Endothelial cell of hepatic sinusoid (primary cell): ENCODE measurements at regions not wholly inside any gene's neighbourhood (a gene's known extent, or its start where the extent isn't known, plus 50 kb on each side); places are given as distances from the start of the nearest gene placed in this dataset.

Source experiments
- in situ Hi-C: cut with HindIII; loops from 2 replicates; pipeline ENCODE4 v1.10.0; 2017; ENCODE audit warnings: low sequenced_read_pairs

- in situ Hi-C loops, result loop anchor here (10.0 kb wide), 1 partner anchor 51 kb away; no protein-coding TSS in a partner anchor
These were observed 141.2 kb upstream of the LINGO1 start for GRCh38 chr15:77773903-77774302.

- in situ Hi-C loops, result loop anchor here (10.0 kb wide), 1 partner anchor 52 kb away; no protein-coding TSS in a partner anchor
These were observed 140.1 kb upstream of the LINGO1 start for GRCh38 chr15:77772641-77773402.

- in situ Hi-C loops, result loop anchor here (10.0 kb wide), 1 partner anchor 53 kb away; no protein-coding TSS in a partner anchor
These were observed 138.9 kb upstream of the LINGO1 start for GRCh38 chr15:77771616-77772015.

DNA sequence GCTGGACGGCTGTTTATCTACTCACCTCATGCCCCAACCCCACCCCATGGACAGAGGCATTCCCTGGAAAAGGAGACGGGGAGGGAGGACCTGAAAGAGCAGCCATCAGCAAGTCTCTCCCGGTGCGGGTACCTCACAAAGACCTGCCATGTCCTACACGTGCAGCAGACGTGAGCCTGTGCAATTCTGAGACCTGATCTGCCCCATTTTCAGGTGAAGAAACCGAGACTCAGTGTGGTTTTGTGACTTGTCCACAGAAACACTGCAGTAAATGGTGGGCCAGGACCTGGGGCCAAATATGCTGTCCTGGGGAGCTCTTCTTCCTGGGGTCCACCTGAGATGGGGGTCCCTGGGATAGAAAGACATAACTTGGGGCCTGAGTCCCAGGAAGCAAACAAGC lies 137.0 kb upstream of the LINGO1 start:
- in situ Hi-C loops, result loop anchor here (10.0 kb wide), 1 partner anchor 55 kb away; no protein-coding TSS in a partner anchor

DNA sequence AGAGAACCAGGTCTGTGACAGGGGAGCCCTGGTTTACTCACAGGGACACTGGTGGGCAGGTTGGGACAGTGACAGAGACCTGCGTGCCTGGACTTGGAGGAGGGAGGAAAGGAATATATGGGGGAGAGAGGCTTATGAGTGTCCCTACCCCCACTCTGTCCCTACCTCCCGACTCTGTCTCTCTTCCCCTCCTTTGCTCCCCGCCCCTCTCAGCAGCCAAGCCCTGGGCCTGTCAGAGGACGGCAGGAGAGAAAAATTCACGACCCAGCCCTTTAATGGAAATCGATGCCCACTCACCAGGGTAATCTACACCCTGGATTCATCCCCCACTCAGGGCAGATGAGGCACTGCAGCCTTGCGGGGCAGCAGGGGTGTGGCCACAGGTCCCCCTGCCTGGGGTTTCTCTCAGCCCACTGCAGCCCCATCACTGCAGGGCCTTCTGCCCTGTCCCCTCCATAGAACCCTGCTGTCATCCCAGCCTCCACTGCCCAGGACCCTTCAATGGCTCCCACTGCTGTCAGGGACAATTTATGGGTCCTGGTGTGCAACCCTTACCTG lies 135.9 kb upstream of the LINGO1 start:
- in situ Hi-C loops, result no loop called here

GRCh38 chr15:77768107-77768506 lies 135.4 kb upstream of the LINGO1 start:
- in situ Hi-C loops, result no loop called here

- in situ Hi-C loops, result no loop called here
These were observed 131.4 kb upstream of the LINGO1 start for GRCh38 chr15:77764095-77764494.

- in situ Hi-C loops, result no loop called here
These were observed 130.1 kb upstream of the LINGO1 start for GRCh38 chr15:77762747-77763355.

- in situ Hi-C loops, result no loop called here
These were observed 127.3 kb upstream of the LINGO1 start for GRCh38 chr15:77759896-77760592.

DNA sequence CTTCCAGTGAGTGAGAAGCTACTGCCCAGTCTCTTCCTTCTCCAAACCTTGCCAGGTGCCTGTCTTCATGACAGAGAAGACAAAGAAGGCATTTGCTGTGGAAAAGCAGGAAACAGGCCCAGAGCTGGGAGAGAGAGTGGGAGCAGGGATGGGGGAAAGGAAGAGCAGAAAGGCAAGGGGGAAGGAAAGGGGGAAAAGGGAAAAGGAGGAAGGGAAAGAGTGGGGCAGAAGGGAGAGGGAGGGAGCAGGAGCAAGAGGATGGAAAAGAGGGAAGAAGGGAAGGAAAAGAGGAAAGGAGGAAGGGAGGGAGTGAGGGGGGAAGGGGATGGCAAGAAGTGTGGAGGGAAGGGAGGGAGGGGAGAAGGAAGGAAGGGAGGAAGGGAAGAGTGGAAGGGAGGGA lies 121.2 kb upstream of the LINGO1 start:
- in situ Hi-C loops, result loop anchor here (5.0 kb wide), 1 partner anchor 97 kb away; no protein-coding TSS in a partner anchor

GRCh38 chr15:77753281-77753873 lies 120.7 kb upstream of the LINGO1 start:
- in situ Hi-C loops, result loop anchor here (5.0 kb wide), 1 partner anchor 96 kb away; no protein-coding TSS in a partner anchor

GRCh38 chr15:77749998-77750540 lies 117.4 kb upstream of the LINGO1 start:
- in situ Hi-C loops, result loop anchor here (5.0 kb wide), 1 partner anchor 93 kb away; no protein-coding TSS in a partner anchor

GRCh38 chr15:77749236-77749997 lies 116.7 kb upstream of the LINGO1 start:
- in situ Hi-C loops, result no loop called here

- in situ Hi-C loops, result no loop called here
These were observed 115.7 kb upstream of the LINGO1 start for GRCh38 chr15:77748078-77749064.

DNA sequence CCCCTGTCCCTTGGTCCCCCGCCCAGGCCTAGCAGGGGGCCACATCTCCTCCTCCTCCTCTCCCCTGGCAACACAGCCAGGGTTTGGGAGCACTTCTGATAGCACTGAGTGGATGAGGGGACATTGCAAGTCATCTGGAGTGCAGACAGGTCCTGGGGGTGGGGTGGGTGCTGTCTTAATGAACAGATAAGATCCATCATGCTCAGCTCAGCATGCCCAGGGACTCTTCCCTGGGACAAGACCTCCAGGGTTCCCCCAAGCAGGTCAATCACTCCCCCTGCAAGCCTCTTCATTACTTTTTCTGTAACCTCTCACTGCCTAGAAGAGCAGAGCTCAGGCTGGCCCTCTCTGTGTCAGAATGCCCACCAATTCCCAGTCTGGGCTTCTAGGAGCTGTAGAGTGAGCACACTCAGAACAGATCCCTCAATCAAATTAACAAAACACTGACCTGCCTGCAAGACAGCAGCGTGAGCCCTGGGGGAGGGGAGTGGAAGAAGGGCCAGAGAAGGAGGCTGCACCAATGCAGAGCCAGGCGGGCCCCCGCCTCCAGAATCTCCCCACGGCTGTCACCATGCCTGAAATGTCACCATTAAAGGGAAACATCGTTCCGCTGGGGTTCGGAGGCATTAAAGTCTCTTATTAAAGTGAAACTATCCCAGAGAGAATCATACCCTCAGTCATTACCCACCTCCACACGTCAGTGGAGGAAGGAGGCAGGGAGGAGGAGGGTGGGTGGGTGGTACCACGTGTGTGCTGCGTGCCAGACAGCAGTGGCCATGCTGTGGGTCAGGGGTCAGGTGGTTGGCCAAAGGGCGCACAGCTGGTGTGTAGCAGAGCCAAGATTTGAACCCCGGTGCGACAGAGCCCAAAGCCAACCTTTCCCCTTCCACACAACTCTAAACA lies 114.7 kb upstream of the LINGO1 start:
- in situ Hi-C loops, result no loop called here

DNA sequence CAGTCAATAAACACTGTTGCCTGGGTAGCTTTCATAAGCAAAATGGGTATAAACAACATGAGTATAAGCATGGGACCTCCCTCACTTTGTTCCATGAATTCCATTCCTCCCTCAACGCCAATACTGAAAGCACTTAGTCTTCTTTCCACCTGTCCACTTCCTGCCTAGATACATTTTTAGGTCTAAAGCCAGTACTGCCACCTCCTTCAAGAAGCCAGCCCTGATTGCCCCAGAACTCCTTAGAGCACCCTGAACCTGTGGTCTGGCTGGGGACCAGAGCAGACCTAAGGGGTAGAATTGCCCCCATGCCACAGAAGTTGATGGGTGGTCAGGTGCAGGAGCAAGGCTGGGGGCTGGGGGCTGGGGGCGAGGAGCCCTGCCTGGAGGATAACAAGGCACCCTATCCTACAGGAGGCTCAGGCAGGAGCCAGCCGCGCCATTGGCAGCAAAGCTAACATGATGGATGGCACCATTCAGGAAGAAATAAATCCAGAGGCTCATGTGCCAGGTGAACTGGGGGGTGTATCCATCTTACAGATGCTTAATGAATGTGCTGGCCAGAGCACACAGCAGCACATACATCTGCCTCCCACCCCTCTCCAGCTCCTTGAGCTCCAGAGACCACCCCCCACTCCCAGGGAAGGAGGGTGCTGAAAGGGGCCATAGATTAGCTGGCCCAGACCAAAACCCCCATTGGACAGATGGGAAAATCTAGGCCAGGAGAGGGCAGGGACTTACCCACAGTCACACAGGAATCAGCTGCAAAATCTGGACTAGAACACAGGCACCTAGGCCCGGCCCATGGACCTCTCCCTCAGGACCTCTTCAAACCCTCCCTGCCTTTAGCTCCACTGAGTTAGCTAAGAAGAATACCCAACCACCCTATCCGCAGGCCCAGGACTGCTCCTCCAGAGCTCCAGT lies 113.8 kb upstream of the LINGO1 start:
- in situ Hi-C loops, result no loop called here
